Stimulated activated naive CD8-positive, alpha-beta T cell treated with anti-CD3 and anti-CD28 coated beads, Interleukin-15, Interleukin-2, amounts not matched to agents 100 U/mL and 50 U/mL, for 24 hours (primary cell): ENCODE measurements at regions not wholly inside any gene's neighbourhood (a gene's known extent, or its start where the extent isn't known, plus 50 kb on each side); places are given as distances from the start of the nearest gene placed in this dataset.

Source experiments
- ATAC-seq: fragments of 150-1000 bp; cut with Tn5 transposase; one replicate; pipeline ENCODE4 v1.10.0; 2021
- DNase-seq: peaks from one replicate; pipeline ENCODE4 v3.0.0; 2021

- no peak for DNase-seq
- no peak for ATAC-seq
These were observed 59.7 kb upstream of the ARID2 start for GRCh38 chr12:45669792-45670191.

DNA sequence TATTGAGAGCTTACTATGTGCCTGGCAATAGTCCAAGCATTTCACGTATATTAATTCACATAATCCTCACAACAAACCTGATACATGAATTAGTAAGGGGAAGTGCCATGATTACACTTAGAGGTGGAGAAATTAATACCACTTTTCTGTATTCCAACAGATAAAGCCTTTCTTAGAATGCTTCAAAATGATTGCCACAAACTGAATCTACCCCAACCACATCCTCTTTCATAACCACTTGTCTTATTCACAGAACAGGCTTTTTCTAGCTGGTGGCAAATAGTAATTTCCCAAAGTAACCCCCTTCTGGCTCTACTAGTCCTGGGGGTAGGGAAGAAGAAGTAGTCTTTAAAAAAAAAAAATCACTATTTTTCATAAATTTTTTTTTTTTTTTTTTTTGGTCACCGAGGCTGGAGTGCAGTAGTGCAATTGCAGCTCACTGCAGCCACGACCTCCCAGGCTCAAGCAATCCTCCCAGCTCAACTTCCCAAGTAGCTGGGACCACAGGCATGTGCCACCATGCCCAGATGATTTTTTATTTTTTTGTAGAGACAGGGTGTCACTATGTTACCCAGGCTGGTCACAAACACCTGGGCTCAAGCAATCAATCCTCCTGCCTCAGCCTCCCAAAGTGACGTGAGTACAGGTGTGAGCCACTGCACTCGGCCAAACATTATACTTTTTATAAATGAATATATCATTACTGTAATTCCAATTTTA, 59.0 kb upstream of the ARID2 start:
- ATAC-seq (peak; percentile 61), DNase-seq (no peak)

DNA sequence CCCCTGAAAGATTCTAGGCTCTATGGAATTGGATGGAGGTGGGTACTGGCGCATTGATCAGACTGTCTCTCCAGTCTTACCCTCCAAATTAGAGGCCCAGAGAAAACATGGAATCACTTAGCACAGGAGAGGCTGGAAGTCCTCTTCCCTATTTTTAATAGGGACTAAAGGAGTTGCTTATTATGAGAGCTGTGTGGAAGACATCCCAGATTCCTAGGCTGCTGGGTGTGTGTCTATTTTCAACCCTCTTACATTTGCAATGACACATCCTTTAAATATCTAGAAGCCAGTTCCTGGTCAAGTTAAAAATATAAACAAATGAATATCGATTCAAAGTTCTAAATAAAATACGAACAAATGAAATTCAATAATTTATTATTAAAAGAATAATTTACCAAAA, 58.3 kb upstream of the ARID2 start:
- ATAC-seq (no peak), DNase-seq (no peak)

DNA sequence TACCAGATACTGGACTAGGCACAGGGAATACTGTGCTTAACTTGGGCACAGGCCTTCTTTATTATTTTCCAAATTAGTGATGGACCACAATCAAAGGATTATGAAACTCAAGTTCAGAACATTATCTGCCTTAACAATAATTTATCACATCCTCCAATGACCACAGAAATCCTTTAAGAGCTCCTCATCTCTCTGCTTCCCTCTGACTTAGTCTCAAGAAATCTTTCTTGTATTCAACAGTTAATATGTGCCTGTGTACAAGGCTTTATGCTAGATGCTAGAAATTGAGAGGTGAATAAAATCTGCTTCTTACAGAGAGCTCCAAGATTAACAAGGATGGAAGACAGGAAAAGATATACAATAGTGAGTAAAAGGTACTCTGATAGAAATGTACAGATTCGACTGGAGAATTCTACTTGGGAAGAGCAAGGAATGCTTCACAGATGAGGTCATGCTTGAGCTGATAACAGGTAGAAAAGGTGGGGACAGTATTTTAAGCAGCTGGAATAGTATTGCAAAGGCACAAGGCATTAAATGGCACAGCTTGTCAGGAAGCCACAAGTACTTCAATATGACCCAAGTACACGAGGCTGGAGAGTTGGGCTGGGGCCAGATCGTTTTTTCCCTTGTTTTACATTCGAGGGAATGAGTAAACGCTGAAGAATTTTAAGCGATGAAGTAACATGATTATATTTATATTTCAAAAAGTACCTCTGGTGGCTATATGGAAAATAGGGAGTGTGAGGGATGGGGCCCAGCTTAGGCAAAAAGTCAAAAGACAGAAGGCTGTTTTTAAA, 55.1 kb upstream of the ARID2 start:
- ATAC-seq = no peak
- no peak for DNase-seq

DNA sequence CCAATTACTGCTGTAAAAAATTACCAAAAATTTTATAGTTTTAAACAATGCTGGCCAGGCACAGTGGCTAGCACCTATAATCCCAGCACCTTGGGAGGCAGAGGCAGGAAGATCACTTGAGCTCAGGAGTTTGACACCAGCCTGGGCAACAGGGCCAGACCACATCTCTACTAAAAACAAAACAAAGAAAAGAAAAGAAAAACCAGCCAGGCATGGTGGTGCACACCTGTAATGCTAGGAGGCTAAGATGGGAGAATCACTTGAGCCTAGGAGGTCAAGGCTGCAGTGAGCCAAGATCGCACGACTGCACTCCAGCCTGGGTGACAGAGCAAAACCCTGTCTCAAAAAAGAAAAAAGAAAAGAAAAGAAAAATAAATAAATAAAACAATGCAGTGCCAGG, 54.0 kb upstream of the ARID2 start:
- no peak for DNase-seq
- ATAC-seq = no peak
